ENCODE measurements at regions not wholly inside any gene's neighbourhood (a gene's known extent, or its start where the extent isn't known, plus 50 kb on each side); places are given as distances from the start of the nearest gene placed in this dataset.

DNA sequence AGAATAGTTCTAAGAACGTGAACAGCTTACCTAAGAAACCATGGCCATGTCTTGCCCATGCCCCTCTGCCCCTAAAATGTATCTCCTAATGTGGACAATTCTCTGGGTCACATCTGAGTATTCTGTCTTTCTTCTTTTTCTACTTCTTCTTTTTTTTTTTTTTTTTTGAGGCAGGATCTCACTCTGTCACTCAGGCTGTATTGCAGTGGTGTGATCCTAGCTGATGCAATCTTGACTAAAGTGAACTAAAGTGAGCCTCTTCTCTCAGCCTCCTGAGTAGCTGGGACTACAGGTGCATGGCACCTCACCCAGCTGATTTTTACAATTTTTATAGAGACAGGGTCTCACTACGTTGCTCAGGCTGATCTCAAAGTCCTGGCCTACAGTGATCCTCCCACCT lies 204.8 kb upstream of the ZPLD1 start:
- TF ChIP-seq, protein P1, sequence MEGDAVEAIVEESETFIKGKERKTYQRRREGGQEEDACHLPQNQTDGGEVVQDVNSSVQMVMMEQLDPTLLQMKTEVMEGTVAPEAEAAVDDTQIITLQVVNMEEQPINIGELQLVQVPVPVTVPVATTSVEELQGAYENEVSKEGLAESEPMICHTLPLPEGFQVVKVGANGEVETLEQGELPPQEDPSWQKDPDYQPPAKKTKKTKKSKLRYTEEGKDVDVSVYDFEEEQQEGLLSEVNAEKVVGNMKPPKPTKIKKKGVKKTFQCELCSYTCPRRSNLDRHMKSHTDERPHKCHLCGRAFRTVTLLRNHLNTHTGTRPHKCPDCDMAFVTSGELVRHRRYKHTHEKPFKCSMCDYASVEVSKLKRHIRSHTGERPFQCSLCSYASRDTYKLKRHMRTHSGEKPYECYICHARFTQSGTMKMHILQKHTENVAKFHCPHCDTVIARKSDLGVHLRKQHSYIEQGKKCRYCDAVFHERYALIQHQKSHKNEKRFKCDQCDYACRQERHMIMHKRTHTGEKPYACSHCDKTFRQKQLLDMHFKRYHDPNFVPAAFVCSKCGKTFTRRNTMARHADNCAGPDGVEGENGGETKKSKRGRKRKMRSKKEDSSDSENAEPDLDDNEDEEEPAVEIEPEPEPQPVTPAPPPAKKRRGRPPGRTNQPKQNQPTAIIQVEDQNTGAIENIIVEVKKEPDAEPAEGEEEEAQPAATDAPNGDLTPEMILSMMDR (IDR thresholded peaks at IDR 0.05; ENCODE audit: low read depth, low read length), result no peak
- TF ChIP-seq EZH2phosphoT487 (IDR thresholded peaks at IDR 0.05; ENCODE audit: low read depth), result no peak
- H3K4me1 ChIP-seq (ENCODE audit: low read length), result peaks cover 39% of the 10 kb centered on the region
- H3K79me2 ChIP-seq (ENCODE audit: low read length), result no peaks in the 10 kb centered on the region
- no peaks in the 10 kb centered on the region for H3K9me3 ChIP-seq (ENCODE audit: insufficient read depth, low read length)
- H3K27me3 ChIP-seq (ENCODE audit: low read depth, low read length), result peaks cover 10% of the 10 kb centered on the region; the same call in 1 of the 2 replicates
- H3K9ac ChIP-seq (ENCODE audit: low read length), result peak overlapping the region; percentile 30; the same call in 1 of the 2 replicates
- no peaks in the 10 kb centered on the region for H3K36me3 ChIP-seq (replicated peaks; ENCODE audit: low read depth, low read length)
- H3K27ac ChIP-seq (ENCODE audit: low read length), result peak overlapping the region; percentile 14; the same call in 1 of the 2 replicates
- H4K20me1 ChIP-seq (ENCODE audit: insufficient read depth, low read length), result no peaks in the 10 kb centered on the region
- H3K4me2 ChIP-seq (ENCODE audit: low read length), result peak overlapping the region; percentile 49; the same call in 1 of the 2 replicates
- H2AFZ ChIP-seq (ENCODE audit: low read depth, low read length), result 0 out of 2 replicates have a peak overlapping the region, but pooled peaks have one; percentile 20
- H3K4me3 ChIP-seq (ENCODE audit: low read length), result no peak overlapping the region

DNA sequence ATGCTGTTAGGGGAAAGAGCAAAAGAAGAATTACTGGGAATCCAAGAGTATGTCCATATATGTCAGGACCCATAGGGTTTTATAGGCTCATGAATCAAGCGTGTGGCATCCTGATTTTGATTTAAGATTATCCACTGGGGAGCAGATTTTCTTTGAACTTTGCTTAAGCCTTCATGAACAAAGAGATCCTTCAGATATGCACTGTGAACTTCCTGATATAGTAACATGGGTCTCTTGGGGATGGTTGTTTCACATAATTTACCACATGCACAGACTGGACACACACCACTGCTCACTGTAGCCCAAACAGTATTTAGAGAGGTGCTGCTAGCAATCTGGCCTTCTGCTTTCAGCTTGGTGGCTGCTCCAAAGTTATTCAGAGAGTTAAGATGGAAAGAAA lies 200.9 kb upstream of the ZPLD1 start:
- peak overlapping the region; percentile 49 for H3K4me2 ChIP-seq (ENCODE audit: low read length)
- no peak overlapping the region for H3K9ac ChIP-seq (ENCODE audit: low read length)

DNA sequence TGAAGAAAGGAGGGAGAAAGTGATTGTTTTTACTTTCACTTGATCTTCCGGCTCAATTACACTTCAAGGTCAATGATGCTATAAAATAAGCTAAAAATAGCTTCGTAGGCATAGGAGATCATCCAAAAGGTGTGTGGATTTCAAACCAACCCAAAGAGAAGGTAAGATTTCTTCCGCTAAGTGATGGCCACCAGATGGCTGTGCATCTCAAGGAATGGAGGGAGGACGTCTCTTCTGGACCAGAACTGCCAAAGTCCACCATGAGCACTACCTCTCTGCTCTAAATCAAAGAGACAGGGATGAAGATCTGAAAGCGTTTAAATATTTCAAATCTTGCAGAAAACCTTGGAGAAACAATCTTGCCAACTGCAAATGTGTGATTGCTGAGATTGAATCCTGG lies 199.1 kb upstream of the ZPLD1 start:
- Histone ChIP-seq H3K4me2 (ENCODE audit: low read length) (peak overlapping the region; percentile 24), H3K9ac (ENCODE audit: low read length) (no peak overlapping the region), H3K79me2 (ENCODE audit: low read length) (no peaks in the 10 kb centered on the region), H2AFZ (ENCODE audit: low read depth, low read length) (no peak overlapping the region), H3K36me3 (replicated peaks; ENCODE audit: low read depth, low read length) (no peaks in the 10 kb centered on the region), H4K20me1 (ENCODE audit: insufficient read depth, low read length) (no peaks in the 10 kb centered on the region), H3K4me1 (ENCODE audit: low read length) (peaks cover 32% of the 10 kb centered on the region), H3K27ac (ENCODE audit: low read length) (no peak overlapping the region), H3K4me3 (ENCODE audit: low read length) (no peak overlapping the region), H3K9me3 (ENCODE audit: insufficient read depth, low read length) (no peaks in the 10 kb centered on the region), H3K27me3 (ENCODE audit: low read depth, low read length) (0 out of 2 replicates have a peak, but pooled peaks cover 4% of the 10 kb centered on the region)
- TF ChIP-seq, protein P1 (IDR thresholded peaks at IDR 0.05; ENCODE audit: low read depth, low read length), result peak; percentile 68
- TF ChIP-seq EZH2phosphoT487 (IDR thresholded peaks at IDR 0.05; ENCODE audit: low read depth), result no peak

More for the DNA sequence above, 200.9 kb upstream of the ZPLD1 start:
- Histone ChIP-seq H2AFZ (ENCODE audit: low read depth, low read length) (no peak overlapping the region), H3K4me1 (ENCODE audit: low read length) (peaks cover 43% of the 10 kb centered on the region), H3K36me3 (replicated peaks; ENCODE audit: low read depth, low read length) (no peaks in the 10 kb centered on the region), H3K27ac (ENCODE audit: low read length) (no peak overlapping the region), H3K4me3 (ENCODE audit: low read length) (0 out of 2 replicates have a peak overlapping the region, but pooled peaks have one; percentile 2), H3K79me2 (ENCODE audit: low read length) (no peaks in the 10 kb centered on the region), H3K9me3 (ENCODE audit: insufficient read depth, low read length) (no peaks in the 10 kb centered on the region), H3K27me3 (ENCODE audit: low read depth, low read length) (0 out of 2 replicates have a peak, but pooled peaks cover 4% of the 10 kb centered on the region), H4K20me1 (ENCODE audit: insufficient read depth, low read length) (no peaks in the 10 kb centered on the region)
- TF ChIP-seq EZH2phosphoT487 (IDR thresholded peaks at IDR 0.05; ENCODE audit: low read depth), result no peak
- TF ChIP-seq, protein P1 (IDR thresholded peaks at IDR 0.05; ENCODE audit: low read depth, low read length), result no peak

DNA sequence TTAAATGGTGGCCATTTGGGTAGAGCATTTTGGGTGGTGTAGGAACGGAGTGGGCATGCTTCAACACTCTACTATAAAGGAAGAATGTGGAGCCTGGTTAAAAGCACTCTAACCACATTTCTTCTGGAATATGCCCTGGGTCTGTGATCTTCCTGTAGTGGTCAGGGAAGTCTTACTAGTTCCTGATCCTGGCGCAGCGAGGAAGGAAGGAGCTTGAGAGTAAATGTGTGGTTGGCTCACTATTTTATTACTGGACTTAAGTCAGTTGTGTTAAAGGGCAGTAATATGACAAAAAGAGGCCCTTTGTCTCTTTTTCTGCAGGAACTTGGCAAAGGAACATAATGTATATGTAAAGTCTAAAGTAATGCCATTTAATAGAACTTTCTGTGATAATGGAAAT lies 197.6 kb upstream of the ZPLD1 start:
- Histone ChIP-seq H3K4me1 (ENCODE audit: low read length) (peaks cover 32% of the 10 kb centered on the region), H2AFZ (ENCODE audit: low read depth, low read length) (no peak overlapping the region), H3K4me2 (ENCODE audit: low read length) (no peak overlapping the region), H3K79me2 (ENCODE audit: low read length) (no peaks in the 10 kb centered on the region), H4K20me1 (ENCODE audit: insufficient read depth, low read length) (no peaks in the 10 kb centered on the region), H3K27ac (ENCODE audit: low read length) (no peak overlapping the region), H3K27me3 (ENCODE audit: low read depth, low read length) (0 out of 2 replicates have a peak, but pooled peaks cover 4% of the 10 kb centered on the region), H3K9me3 (ENCODE audit: insufficient read depth, low read length) (no peaks in the 10 kb centered on the region), H3K36me3 (replicated peaks; ENCODE audit: low read depth, low read length) (no peaks in the 10 kb centered on the region), H3K4me3 (ENCODE audit: low read length) (no peak overlapping the region), H3K9ac (ENCODE audit: low read length) (no peak overlapping the region)
- TF ChIP-seq, protein P1 (IDR thresholded peaks at IDR 0.05; ENCODE audit: low read depth, low read length), result no peak
- TF ChIP-seq EZH2phosphoT487 (IDR thresholded peaks at IDR 0.05; ENCODE audit: low read depth), result no peak
